ENCODE measurements at regions not wholly inside any gene's neighbourhood (a gene's known extent, or its start where the extent isn't known, plus 50 kb on each side); places are given as distances from the start of the nearest gene placed in this dataset.

- H3K36me3 ChIP-seq (ENCODE audit: insufficient read depth, low read length): no peaks in the 10 kb centered on the region
- peaks cover 47% of the 10 kb centered on the region for H3K79me2 ChIP-seq (ENCODE audit: insufficient read depth, low read length)
- H3K27me3 ChIP-seq (ENCODE audit: insufficient read depth, low read length, poor library complexity, severe bottlenecking): no peaks in the 10 kb centered on the region
- H3K4me3 ChIP-seq (ENCODE audit: low read length, poor library complexity, severe bottlenecking): peak overlapping the region; percentile 91
- peak overlapping the region; percentile 81 for H3K9ac ChIP-seq (ENCODE audit: low read depth, low read length, poor library complexity, severe bottlenecking)
- H3F3A ChIP-seq (ENCODE audit: low read depth): peaks cover 4% of the 10 kb centered on the region; the same call in 1 of the 2 replicates
- H3K4me1 ChIP-seq (ENCODE audit: insufficient read depth, low read length, poor library complexity, severe bottlenecking): peaks cover 41% of the 10 kb centered on the region
- peak overlapping the region; percentile 96 for H2AFZ ChIP-seq (ENCODE audit: low read length)
- H3K9me2 ChIP-seq (replicated peaks; ENCODE audit: low read depth, low read length): no peaks in the 10 kb centered on the region
- H3K4me2 ChIP-seq (ENCODE audit: low read depth, low read length, poor library complexity, severe bottlenecking): peak overlapping the region; percentile 97
- TF ChIP-seq CTCF (conservative IDR thresholded peaks at IDR 0.05; ENCODE audit: low read length) (no peak), EZH2phosphoT487 (IDR thresholded peaks at IDR 0.05; ENCODE audit: borderline replicate concordance) (no peak)
- no peaks in the 10 kb centered on the region for H3K9me3 ChIP-seq (ENCODE audit: insufficient read depth, low read depth, low read length)
- peaks cover 42% of the 10 kb centered on the region for H4K20me1 ChIP-seq (ENCODE audit: insufficient read depth, low read length, poor library complexity, severe bottlenecking)
Observed at GRCh38 chr2:134119713-134120405, 134.0 kb upstream of the MGAT5 start.

- Histone ChIP-seq H3K9me3 (ENCODE audit: insufficient read depth, low read depth, low read length) (no peaks in the 10 kb centered on the region), H3K36me3 (ENCODE audit: insufficient read depth, low read length) (no peaks in the 10 kb centered on the region), H3K79me2 (ENCODE audit: insufficient read depth, low read length) (peaks cover 52% of the 10 kb centered on the region), H3K4me3 (ENCODE audit: low read length, poor library complexity, severe bottlenecking) (peak overlapping the region; percentile 91), H3K4me2 (ENCODE audit: low read depth, low read length, poor library complexity, severe bottlenecking) (peak overlapping the region; percentile 94), H3K9ac (ENCODE audit: low read depth, low read length, poor library complexity, severe bottlenecking) (peak overlapping the region; percentile 81), H3K27me3 (ENCODE audit: insufficient read depth, low read length, poor library complexity, severe bottlenecking) (no peaks in the 10 kb centered on the region), H3K4me1 (ENCODE audit: insufficient read depth, low read length, poor library complexity, severe bottlenecking) (peaks cover 46% of the 10 kb centered on the region), H3K9me2 (replicated peaks; ENCODE audit: low read depth, low read length) (no peaks in the 10 kb centered on the region), H4K20me1 (ENCODE audit: insufficient read depth, low read length, poor library complexity, severe bottlenecking) (peaks cover 47% of the 10 kb centered on the region), H2AFZ (ENCODE audit: low read length) (peak overlapping the region; percentile 70; the same call in 1 of the 2 replicates), H3F3A (ENCODE audit: low read depth) (peaks cover 4% of the 10 kb centered on the region; the same call in 1 of the 2 replicates)
- no peak for TF ChIP-seq EZH2phosphoT487 (IDR thresholded peaks at IDR 0.05; ENCODE audit: borderline replicate concordance)
- TF ChIP-seq CTCF (conservative IDR thresholded peaks at IDR 0.05; ENCODE audit: low read length): no peak
Observed at GRCh38 chr2:134120406-134120732, 133.5 kb upstream of the MGAT5 start.

GRCh38 chr2:134120733-134121630, 132.9 kb upstream of the MGAT5 start:
- H2AFZ ChIP-seq (ENCODE audit: low read length): peak overlapping the region; percentile 70
- H3K4me2 ChIP-seq (ENCODE audit: low read depth, low read length, poor library complexity, severe bottlenecking): peak overlapping the region; percentile 94
- H3K79me2 ChIP-seq (ENCODE audit: insufficient read depth, low read length): peaks cover 58% of the 10 kb centered on the region
- H3K9ac ChIP-seq (ENCODE audit: low read depth, low read length, poor library complexity, severe bottlenecking): peak overlapping the region; percentile 81
- no peaks in the 10 kb centered on the region for H3K9me3 ChIP-seq (ENCODE audit: insufficient read depth, low read depth, low read length)
- H3K36me3 ChIP-seq (ENCODE audit: insufficient read depth, low read length): no peaks in the 10 kb centered on the region
- peaks cover 52% of the 10 kb centered on the region for H3K4me1 ChIP-seq (ENCODE audit: insufficient read depth, low read length, poor library complexity, severe bottlenecking)
- H3K9me2 ChIP-seq (replicated peaks; ENCODE audit: low read depth, low read length): no peaks in the 10 kb centered on the region
- H3K4me3 ChIP-seq (ENCODE audit: low read length, poor library complexity, severe bottlenecking): peak overlapping the region; percentile 91
- no peaks in the 10 kb centered on the region for H3K27me3 ChIP-seq (ENCODE audit: insufficient read depth, low read length, poor library complexity, severe bottlenecking)
- peaks cover 4% of the 10 kb centered on the region; the same call in 1 of the 2 replicates for H3F3A ChIP-seq (ENCODE audit: low read depth)
- no peak for TF ChIP-seq EZH2phosphoT487 (IDR thresholded peaks at IDR 0.05; ENCODE audit: borderline replicate concordance)
- no peak for TF ChIP-seq CTCF (conservative IDR thresholded peaks at IDR 0.05; ENCODE audit: low read length)
- peaks cover 53% of the 10 kb centered on the region for H4K20me1 ChIP-seq (ENCODE audit: insufficient read depth, low read length, poor library complexity, severe bottlenecking)

Measured in Loucy (cell line).